Spinal cord (tissue), 9 donors: ENCODE measurements at regions not wholly inside any gene's neighbourhood (a gene's known extent, or its start where the extent isn't known, plus 50 kb on each side); places are given as distances from the start of the nearest gene placed in this dataset.

Source experiments
- DNase-seq, 6 donors: peaks; one replicate each; pipeline versions ENCODE4 v3.0.0 to v3.0.0-alpha.2; 2013 to 2015; ENCODE audit warnings: low spot score in 6 of 6, low read depth in 4 of 6
- H3K27ac ChIP-seq: one replicate; pipeline ENCODE4 v1.5.1; 2013; ENCODE audit warnings: low read depth, low read length, control low read depth
- H3K27me3 ChIP-seq: one replicate; pipeline ENCODE4 v1.6.1; 2013; ENCODE audit warnings: low read length; ENCODE audit not compliant: control insufficient read depth, insufficient read depth
- H3K36me3 ChIP-seq: one replicate; pipeline ENCODE4 v1.6.1; 2013; ENCODE audit warnings: low read length; ENCODE audit not compliant: control insufficient read depth, insufficient read depth
- H3K4me1 ChIP-seq: one replicate; pipeline ENCODE4 v1.6.1; 2013; ENCODE audit warnings: low read length; ENCODE audit not compliant: control insufficient read depth, insufficient read depth
- H3K4me3 ChIP-seq: one replicate; pipeline ENCODE4 v1.5.1; 2013; ENCODE audit warnings: low read depth, low read length, control low read depth
- H3K9me3 ChIP-seq: one replicate; pipeline ENCODE4 v1.6.1; 2013; ENCODE audit warnings: low read length; ENCODE audit not compliant: control insufficient read depth, insufficient read depth
- WGBS: methylation state at CpG from one replicate; pipeline ENCODE4 v1.1.5; 2013; ENCODE audit warnings: missing lambda C conversion rate; ENCODE audit not compliant: insufficient coverage; 5-methylcytosine and 5-hydroxymethylcytosine counted together
- donor health status: healthy.

DNA sequence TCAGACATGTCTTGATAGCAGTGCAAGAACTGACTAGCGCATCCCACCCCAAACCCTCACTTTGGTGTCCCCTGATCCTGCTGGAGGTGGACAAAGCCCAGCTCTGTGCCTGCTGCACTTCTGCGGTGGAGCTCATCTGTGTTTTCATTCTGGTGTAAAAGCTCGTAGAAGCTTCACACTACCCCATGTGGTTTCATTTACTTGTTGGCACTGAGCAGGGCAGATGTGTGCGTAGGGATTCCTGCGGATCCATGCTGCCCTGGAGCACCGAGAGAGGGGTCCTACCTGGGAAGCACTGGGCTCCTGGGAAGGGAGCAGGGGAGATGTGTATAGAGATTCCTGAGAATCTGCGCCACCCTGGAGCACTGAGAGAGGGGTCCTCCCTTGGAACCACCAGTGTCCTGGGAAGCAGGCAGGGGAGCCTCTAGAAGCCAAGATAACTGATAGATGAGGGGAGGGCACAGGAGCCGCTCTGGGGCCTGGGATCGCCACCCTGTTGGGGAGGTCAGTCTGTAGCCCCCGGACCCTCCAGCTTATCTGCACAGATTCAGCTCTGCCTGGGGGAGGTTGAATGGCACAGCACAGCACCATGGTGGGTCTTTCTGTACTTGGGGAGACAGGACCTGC, 106.9 kb upstream of the OTOS start:
- Histone ChIP-seq H3K27me3 (no peaks in the 10 kb centered on the region), H3K4me3 (no peak overlapping the region), H3K27ac (peak overlapping the region; percentile 91), H3K4me1 (peaks cover 70% of the 10 kb centered on the region), H3K9me3 (no peaks in the 10 kb centered on the region), H3K36me3 (no peaks in the 10 kb centered on the region)
- DNase-seq: no peak
- WGBS: 59% methylated on average over 10 of the region's 10 CpGs

DNA sequence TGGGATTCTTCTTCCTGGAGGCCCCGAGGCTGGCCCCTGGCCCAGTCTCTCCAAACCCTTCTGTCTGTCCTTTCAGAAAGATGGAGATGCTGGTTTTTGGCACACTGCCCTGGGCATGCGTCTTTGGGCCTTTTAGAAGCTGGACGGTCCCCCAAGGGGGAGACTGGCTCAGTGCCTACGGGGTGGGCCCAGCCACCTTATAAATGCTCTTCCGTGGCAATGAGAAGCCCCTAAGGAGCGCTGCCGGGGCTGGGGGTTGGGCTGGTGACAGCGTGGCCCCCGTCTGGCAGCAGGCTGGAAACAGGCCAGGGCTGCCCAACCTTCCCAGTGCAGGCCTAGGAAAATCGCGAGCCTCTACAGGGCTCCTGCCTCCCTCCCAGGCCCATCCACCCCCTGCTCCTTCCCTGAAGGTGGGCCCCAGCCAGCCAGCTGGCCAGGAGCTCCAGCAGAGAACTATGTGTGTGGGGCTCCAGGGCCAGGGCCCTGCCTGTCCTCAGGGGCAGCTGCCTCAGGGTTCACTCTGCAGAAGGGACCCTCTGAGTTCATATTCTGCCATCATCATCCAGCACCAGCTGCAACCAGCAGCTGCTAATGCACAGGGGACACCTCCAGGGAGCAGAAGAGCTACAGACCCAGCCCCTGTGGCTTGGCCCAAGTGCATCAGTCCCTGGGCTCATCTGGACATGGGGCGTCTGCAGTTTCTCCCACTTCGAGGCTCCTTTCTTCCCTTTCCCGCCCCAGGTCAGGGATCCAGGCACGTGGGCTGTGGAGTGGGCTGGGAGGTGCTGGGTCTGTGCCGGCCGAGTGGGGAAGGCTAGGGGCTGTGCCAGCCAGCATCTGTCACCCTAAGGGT, 107.6 kb upstream of the OTOS start:
- H3K4me1 ChIP-seq: peaks cover 77% of the 10 kb centered on the region

DNA sequence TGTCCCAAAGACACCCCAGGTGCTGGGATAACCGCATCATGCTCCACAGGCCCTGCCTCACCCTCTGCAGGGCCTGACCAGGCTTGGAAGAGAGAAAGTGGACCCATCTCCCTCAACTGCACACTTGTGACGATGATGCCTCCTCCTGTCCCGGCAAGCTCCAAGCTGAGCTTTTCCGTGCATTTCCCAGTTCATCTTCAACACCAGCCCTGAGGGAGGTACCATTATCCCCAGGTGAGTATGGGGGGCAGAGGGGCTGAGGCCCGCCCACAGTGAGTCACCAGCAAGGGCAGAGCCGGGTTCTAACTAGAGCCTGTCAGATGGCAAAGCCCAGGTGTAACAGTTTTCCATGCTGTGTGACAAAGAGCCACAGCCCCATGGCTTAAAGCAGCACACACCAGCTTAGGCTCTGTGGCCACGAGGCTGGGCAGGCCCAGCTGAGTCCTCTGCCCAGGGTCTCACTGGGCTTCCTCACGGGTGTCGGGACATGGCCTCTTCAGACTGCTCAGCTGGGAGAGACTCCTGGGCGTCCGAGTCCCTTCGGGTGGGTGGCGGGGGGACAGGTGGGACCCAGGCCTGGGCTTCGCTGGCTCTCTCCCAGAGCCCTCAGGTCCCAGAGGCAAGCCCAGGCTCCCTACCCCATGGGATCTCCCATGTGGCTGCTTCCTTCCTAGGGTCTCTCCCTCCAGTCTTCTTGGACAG, 108.4 kb upstream of the OTOS start:
- no peaks in the 10 kb centered on the region for H3K36me3 ChIP-seq
- WGBS: 77% methylated on average over 11 of the region's 14 CpGs
- H3K27ac ChIP-seq: peak overlapping the region; percentile 91
- H3K9me3 ChIP-seq: no peaks in the 10 kb centered on the region
- H3K27me3 ChIP-seq: no peaks in the 10 kb centered on the region
- no peak for DNase-seq
- H3K4me3 ChIP-seq: no peak overlapping the region
- H3K4me1 ChIP-seq: peaks cover 79% of the 10 kb centered on the region

More for the DNA sequence above, 107.6 kb upstream of the OTOS start:
- Histone ChIP-seq H3K36me3 (no peaks in the 10 kb centered on the region), H3K4me3 (no peak overlapping the region), H3K9me3 (no peaks in the 10 kb centered on the region), H3K27me3 (no peaks in the 10 kb centered on the region), H3K27ac (peak overlapping the region; percentile 91)
- 27% methylated on average over 13 of the region's 17 CpGs for WGBS
- DNase-seq: peak in 4 of 6 donors; percentile 67 to 95 (median 83)

DNA sequence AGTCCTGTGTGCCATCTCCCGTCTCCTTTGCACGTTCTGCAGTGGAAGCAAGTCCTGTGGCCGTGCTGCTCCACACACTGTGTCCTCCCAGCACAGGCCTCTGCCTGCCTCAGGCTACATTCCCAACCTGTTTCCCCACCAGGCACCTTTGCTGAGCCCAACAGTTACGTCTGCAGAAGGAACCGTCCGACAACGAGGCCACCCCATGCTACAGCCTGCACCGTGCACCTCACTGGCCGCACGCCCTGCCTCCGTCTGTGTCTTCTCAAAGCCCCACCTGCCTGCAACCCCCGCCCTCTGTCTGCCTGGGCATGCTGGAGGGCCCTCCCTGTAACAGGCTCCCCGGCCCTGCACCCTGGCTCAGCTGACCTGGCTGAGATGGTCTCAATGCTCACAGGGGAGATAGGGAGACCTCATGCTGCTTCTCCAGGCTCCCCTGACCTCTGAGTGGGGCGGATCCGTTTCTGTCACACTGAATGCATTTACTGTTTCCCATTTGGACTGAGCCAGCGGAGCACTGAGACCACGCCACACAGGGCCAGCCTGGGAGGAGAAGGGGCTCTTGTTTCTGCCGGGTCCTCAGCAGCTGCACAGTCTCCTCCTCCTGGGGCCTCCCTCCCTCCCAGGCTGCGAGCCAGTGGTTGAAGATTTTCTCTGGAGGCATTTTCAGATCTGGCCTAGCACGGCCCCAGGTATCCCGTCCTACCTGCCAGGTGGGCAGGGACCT, 109.1 kb upstream of the OTOS start:
- peak overlapping the region; percentile 91 for H3K27ac ChIP-seq
- H3K4me3 ChIP-seq: no peak overlapping the region
- 67% methylated on average over 19 of the region's 21 CpGs for WGBS
- no peaks in the 10 kb centered on the region for H3K9me3 ChIP-seq
- no peaks in the 10 kb centered on the region for H3K36me3 ChIP-seq
- peak in 2 of 6 donors; percentile 77 to 79 for DNase-seq
- no peaks in the 10 kb centered on the region for H3K27me3 ChIP-seq
- peaks cover 75% of the 10 kb centered on the region for H3K4me1 ChIP-seq

DNA sequence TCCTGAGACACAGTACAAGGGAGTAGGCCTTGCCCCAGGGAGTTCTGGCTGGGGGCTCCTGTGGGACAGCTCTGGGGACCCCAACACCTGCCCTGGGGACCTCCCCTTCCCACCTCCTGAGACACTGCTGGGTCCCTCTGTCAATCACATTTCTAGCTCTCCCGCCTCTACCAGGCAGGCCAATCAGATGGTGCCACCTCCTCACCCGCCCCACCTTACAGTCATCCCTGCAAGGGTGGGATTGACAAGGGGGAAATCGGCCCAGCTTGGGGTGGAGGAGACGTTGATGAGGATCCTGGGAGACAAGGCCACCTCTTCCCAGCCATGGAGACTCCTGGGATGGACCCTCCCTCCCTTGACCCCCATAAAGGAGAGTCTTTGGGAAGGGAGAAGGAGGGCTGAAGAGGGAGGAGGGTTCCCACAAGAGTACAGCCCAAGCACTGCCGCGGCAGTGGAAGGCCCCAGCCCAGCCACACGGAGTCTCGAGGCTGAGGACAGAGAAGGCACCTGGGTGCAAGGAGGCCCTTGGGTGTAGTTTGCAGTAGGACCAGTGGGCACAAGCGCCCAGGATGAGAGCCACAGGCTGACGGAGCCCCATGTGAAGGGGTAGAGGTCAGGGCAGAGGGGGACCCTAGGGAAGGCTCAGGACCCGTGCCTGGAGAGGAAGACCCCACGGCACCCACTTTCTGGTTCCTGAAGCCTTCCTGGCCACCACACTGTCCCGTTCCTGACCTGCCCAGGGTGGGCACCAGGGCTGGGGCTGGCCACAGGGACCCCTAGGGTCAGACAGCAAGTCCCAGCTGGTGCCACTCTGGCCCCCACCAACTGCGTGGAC, 109.9 kb upstream of the OTOS start:
- DNase-seq: no peak
- 95% methylated on average over 9 of the region's 14 CpGs for WGBS
- H3K4me1 ChIP-seq: peaks cover 74% of the 10 kb centered on the region

DNA sequence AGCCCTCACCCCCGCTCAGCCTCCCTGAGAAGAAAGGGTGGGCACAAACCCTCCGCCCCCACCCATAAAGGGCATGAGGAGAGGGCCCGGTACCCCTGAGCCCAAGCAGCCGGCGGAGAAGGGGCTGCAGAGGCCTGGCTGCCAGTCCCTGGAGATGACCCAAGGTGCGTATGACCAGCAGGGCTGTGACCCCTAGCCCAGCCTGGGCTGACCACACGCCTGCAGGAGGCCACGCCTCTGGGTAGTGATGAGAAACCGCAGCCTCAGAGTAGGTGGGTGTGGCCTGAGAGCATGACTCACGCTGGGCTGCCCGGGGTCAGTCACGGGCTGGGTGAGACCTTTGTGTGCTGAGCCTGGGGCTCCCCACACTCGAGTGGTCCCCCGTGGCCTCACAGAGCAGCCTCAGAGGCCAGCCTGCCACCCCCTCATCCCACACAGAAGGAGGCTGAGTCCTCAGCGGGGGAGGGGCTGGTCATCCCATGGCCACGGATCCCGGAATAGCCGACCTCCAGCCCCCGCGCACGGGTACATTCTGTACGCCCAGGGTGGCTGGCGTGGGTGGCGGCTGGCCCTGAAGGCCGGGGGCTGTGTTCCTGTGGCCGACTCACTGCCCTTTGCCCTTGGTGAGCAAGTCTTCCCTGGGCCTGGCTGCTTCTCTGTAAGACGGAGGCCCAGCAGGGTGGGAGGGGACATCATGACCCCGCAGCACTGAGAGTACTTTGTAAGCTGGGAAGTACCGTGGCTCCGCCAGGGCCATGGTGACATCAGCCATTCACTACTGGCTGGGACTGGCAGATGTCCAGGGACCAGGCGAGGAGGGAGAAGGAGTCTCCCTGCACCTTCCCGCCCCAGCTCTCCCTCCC, 110.8 kb upstream of the OTOS start:
- Histone ChIP-seq H3K4me3 (no peak overlapping the region), H3K27ac (peak overlapping the region; percentile 91)

More for the DNA sequence above, 109.9 kb upstream of the OTOS start:
- Histone ChIP-seq H3K36me3 (no peaks in the 10 kb centered on the region), H3K4me3 (no peak overlapping the region), H3K27ac (peak overlapping the region; percentile 91), H3K9me3 (no peaks in the 10 kb centered on the region), H3K27me3 (no peaks in the 10 kb centered on the region)

DNA sequence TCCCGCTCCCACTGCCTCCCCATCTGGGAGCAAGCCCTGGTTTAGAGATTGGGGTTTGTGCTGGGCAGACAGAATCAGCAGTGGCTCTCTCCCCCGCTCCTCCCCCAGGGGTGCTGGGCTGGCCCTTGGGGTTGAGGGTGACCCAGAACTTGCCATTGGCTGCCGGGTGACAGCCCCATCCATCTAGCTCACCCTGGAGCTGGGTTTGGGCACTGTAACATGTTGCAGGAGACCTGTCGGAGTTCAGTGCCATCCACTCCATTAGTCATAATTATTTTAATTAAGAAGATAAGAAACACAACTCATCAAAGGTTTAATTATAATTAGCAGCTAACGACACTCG, 111.4 kb upstream of the OTOS start:
- WGBS: 65% methylated on average over 2 of the region's 6 CpGs
- DNase-seq: no peak
- peak overlapping the region; percentile 91 for H3K27ac ChIP-seq
- H3K36me3 ChIP-seq: no peaks in the 10 kb centered on the region
- H3K4me3 ChIP-seq: no peak overlapping the region
- no peaks in the 10 kb centered on the region for H3K27me3 ChIP-seq
- peaks cover 62% of the 10 kb centered on the region for H3K4me1 ChIP-seq
- H3K9me3 ChIP-seq: no peaks in the 10 kb centered on the region

More for the DNA sequence above, 110.8 kb upstream of the OTOS start:
- WGBS: 39% methylated on average over 24 of the region's 32 CpGs
- DNase-seq: peak in 4 of 6 donors; percentile 76 to 95 (median 86)
- Histone ChIP-seq H3K9me3 (no peaks in the 10 kb centered on the region), H3K36me3 (no peaks in the 10 kb centered on the region), H3K4me1 (peaks cover 66% of the 10 kb centered on the region), H3K27me3 (no peaks in the 10 kb centered on the region)

DNA sequence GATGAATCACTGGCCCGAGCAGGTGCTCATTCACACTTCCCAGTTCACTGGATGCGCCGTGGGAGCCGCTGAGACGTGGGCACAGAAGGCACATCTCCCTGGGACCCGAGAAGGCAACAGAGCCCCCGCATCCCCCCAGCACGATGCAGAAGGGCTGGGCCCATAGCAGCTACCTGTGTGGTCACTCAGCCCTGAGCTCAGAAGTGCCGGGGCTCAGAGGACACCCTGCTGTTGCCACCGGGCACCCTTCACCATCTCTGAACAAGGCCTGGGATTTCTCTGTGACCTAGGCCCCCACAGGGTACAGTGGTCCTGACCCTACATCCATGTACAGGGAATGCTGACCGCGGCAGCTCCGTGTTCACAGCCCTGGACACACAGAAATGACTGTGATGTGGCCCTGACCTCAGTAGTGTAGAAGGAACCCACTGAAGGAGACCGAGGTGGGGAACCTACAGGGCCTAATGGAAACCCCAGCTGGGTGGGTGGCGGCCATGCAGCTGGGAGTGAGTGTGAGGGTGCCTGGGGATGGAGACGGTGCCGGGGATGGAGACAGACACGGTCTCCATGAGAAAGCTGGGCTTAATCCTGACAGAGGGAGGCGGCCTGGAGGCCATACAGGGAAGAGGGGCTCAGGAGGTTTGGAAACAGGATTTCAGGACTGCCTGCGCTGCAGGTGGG, 111.9 kb upstream of the OTOS start:
- H3K4me1 ChIP-seq: peaks cover 59% of the 10 kb centered on the region
- no peaks in the 10 kb centered on the region for H3K9me3 ChIP-seq
- no peak overlapping the region for H3K4me3 ChIP-seq
- 83% methylated on average over 19 of the region's 20 CpGs for WGBS
- no peaks in the 10 kb centered on the region for H3K36me3 ChIP-seq
- no peaks in the 10 kb centered on the region for H3K27me3 ChIP-seq
- peak overlapping the region; percentile 91 for H3K27ac ChIP-seq
- no peak for DNase-seq
